SK-N-MC (cell line): ENCODE measurements at regions not wholly inside any gene's neighbourhood (a gene's known extent, or its start where the extent isn't known, plus 50 kb on each side); places are given as distances from the start of the nearest gene placed in this dataset.
"Not testable (repeated sequence)": the region's sequence is repeated elsewhere in the genome, so short reads cannot be mapped to it uniquely, and the experiment has no call there.

Experiments
- EZH2 ChIP-seq: fragments of 200-600 bp; sonication (generic); IDR thresholded peaks from one replicate; pipeline ENCODE4 v1.6.1; 2017; ENCODE audit warnings: antibody characterized with exemption
- FOXP2 ChIP-seq: optimal IDR thresholded peaks from 2 replicates; pipeline ENCODE3; 2011; ENCODE audit warnings: mild to moderate bottlenecking, moderate library complexity; ENCODE audit not compliant: insufficient read depth; ENCODE audit errors: extremely low read length, control extremely low read depth
- POLR2AphosphoS5 ChIP-seq: IDR thresholded peaks from 2 replicates; pipeline ENCODE4 v1.6.1; 2012; ENCODE audit warnings: mild to moderate bottlenecking, low read depth, low read length, borderline replicate concordance

GRCh38 chr3:6402666-6403065 lies 458.2 kb upstream of the GRM7 start:
- TF ChIP-seq FOXP2, EZH2, POLR2AphosphoS5: not testable (repeated sequence)
